ENCODE measurements at regions not wholly inside any gene's neighbourhood (a gene's known extent, or its start where the extent isn't known, plus 50 kb on each side); places are given as distances from the start of the nearest gene placed in this dataset.

- ChIA-PET CTCF (no interaction called here), POLR2A (no interaction called here)
- TF ChIP-seq POLR2A (IDR thresholded peaks at IDR 0.05; ENCODE audit: low read length): no peak
- TF ChIP-seq HOXB5 (CRISPR knock-in tag; IDR thresholded peaks at IDR 0.05): peak; percentile 89
- TF ChIP-seq MAFK (IDR thresholded peaks at IDR 0.05; ENCODE audit: partially characterized antibody): peak; percentile 92
- no peak for TF ChIP-seq HDAC2 (IDR thresholded peaks at IDR 0.05)
- TF ChIP-seq USF2 (IDR thresholded peaks at IDR 0.05): no peak
- Histone ChIP-seq H3K4me3 (no peak overlapping the region), H3K4me2 (no peak overlapping the region), H3K27ac (no peak overlapping the region), H3K9me3 (peaks cover 3% of the 10 kb centered on the region; the same call in 1 of the 3 replicates), H3K4me1 (no peaks in the 10 kb centered on the region)
- peak; percentile 0 to 84 for DNase-seq (ENCODE audit: low read depth in 1 of 2, low spot score in 1 of 2)
- WGBS (ENCODE audit: missing lambda C conversion rate): 10% methylated on average over 2 of the region's 2 CpGs
- no peak for FAIRE-seq
- ATAC-seq: peak in 1 of 2 experiments; percentile 61; a peak in 3 of 6 replicates
These were observed 793.2 kb downstream of the SUCLG1 start for GRCh38 chr2:83665894-83666293.

- TF ChIP-seq PBX3 (IDR thresholded peaks at IDR 0.05): no peak
- no peak for TF ChIP-seq ZC3H11A (IDR thresholded peaks at IDR 0.05)
- no peak for TF ChIP-seq HOXB13 (CRISPR knock-in tag; IDR thresholded peaks at IDR 0.05; ENCODE audit: low read depth)
- TF ChIP-seq E2F6 (IDR thresholded peaks at IDR 0.05; ENCODE audit: borderline replicate concordance, low read depth): no peak
- TF ChIP-seq BCL3 (IDR thresholded peaks at IDR 0.05): no peak
- TF ChIP-seq RFX5 (IDR thresholded peaks at IDR 0.05): no peak
- no peak for TF ChIP-seq HES2 (IDR thresholded peaks at IDR 0.05)
- TF ChIP-seq HOXA7 (CRISPR knock-in tag; IDR thresholded peaks at IDR 0.05): no peak
- no peak for TF ChIP-seq CTCF (IDR thresholded peaks at IDR 0.05)
- TF ChIP-seq JUN (IDR thresholded peaks at IDR 0.05): no peak
- TF ChIP-seq MAX (IDR thresholded peaks at IDR 0.05): no peak
- TF ChIP-seq ESRRA (IDR thresholded peaks at IDR 0.05; ENCODE audit: borderline replicate concordance, low read length): no peak
- no peak for TF ChIP-seq ELK1 (IDR thresholded peaks at IDR 0.05; ENCODE audit: low read depth, low read length)
- no peak for TF ChIP-seq ZNF302 (CRISPR knock-in tag; IDR thresholded peaks at IDR 0.05)
- TF ChIP-seq MYC (IDR thresholded peaks at IDR 0.05; ENCODE audit: borderline replicate concordance, low read length): no peak
- TF ChIP-seq HEYL (CRISPR knock-in tag; IDR thresholded peaks at IDR 0.05): no peak
- no peak for TF ChIP-seq CBX2 (IDR thresholded peaks at IDR 0.05; ENCODE audit: borderline replicate concordance, low read depth)
- H3K4me3 ChIP-seq: no peak overlapping the region
- H3K4me1 ChIP-seq: no peaks in the 10 kb centered on the region
- H3K9me3 ChIP-seq: peaks cover 3% of the 10 kb centered on the region; the same call in 1 of the 3 replicates
- H3K27ac ChIP-seq: 0 out of 6 replicates have a peak overlapping the region, but pooled peaks of 1 of the 2 experiments have one; percentile 32
- no peak for ATAC-seq
- POLR2A ChIA-PET: no interaction called here
- CTCF ChIA-PET: no interaction called here
- no peak for FAIRE-seq
- no peak for DNase-seq (ENCODE audit: low read depth in 1 of 2, low spot score in 1 of 2)
- H3K4me2 ChIP-seq: no peak overlapping the region
- WGBS (ENCODE audit: missing lambda C conversion rate): 85% methylated on average over 1 of the region's 1 CpG
These were observed 793.9 kb downstream of the SUCLG1 start for GRCh38 chr2:83665154-83665553.
